GM12878 (cell line): ENCODE measurements at regions not wholly inside any gene's neighbourhood (a gene's known extent, or its start where the extent isn't known, plus 50 kb on each side); places are given as distances from the start of the nearest gene placed in this dataset.

ENCODE experiments used
- ATAC-seq: fragments of 200-7000 bp; cut with Tn5 transposase; 3 replicates; pipeline ENCODE4 v1.9.1; 2020; ENCODE audit warnings: mild to moderate bottlenecking, moderate library complexity
- BruUV-seq: library from RNA; stranded (reverse); fragments of 400-500 nt; replicated peaks from 2 replicates; lab custom pipeline; 2021; lab: Mats Ljungman, UMichigan
- CTCF ChIA-PET: fragments of 300-600 bp; sonication (Branson Sonifier 250); formaldehyde crosslinking; extraction: SDS; loops from one replicate; lab custom pipeline; 2021; ENCODE audit warnings: inconsistent platforms; lab: Yijun Ruan, JAX
- POLR2A ChIA-PET: fragments of 350-600 bp; formaldehyde crosslinking; extraction: SDS; loops from one replicate; lab custom pipeline; 2021; ENCODE audit warnings: inconsistent platforms; lab: Charles Lee
- RAD21 ChIA-PET: fragments of 300-600 bp; sonication (Branson Sonifier 250); formaldehyde crosslinking; loops from one replicate; lab custom pipeline; 2023; ENCODE audit warnings: antibody characterized with exemption; ENCODE audit not compliant: unreplicated experiment; lab: Charles Lee
- SMC1A ChIA-PET: fragments of 300-600 bp; sonication (Branson Sonifier 250); formaldehyde crosslinking; loops from one replicate; lab custom pipeline; 2023; ENCODE audit not compliant: unreplicated experiment, uncharacterized antibody; lab: Charles Lee
- DNase-seq: peaks from one replicate; pipeline ENCODE4 v3.0.0-alpha.2; 2011; ENCODE audit warnings: low read depth, low spot score
- FAIRE-seq: peaks from 3 replicates; lab custom pipeline; 2011; peaks lifted over from hg19 to GRCh38; lab: Jason Lieb, UNC
- H2AFZ ChIP-seq: 2 replicates; pipeline ENCODE4 v1.6.0; 2011; ENCODE audit warnings: low read depth, low read length, control low read depth; ENCODE audit not compliant: control insufficient read depth
- H3K27ac ChIP-seq: 2 replicates; pipeline ENCODE4 v1.5.1; 2011; ENCODE audit warnings: control low read depth; ENCODE audit not compliant: control insufficient read depth, insufficient read depth
- H3K27me3 ChIP-seq, 2 experiments: replicated peaks in 1 of 2; 2 replicates each; pipeline versions ENCODE4 v1.6.0 to v1.6.1; 2011; ENCODE audit warnings: low read length in 1 of 2; ENCODE audit not compliant: control insufficient read depth in 2 of 2, insufficient read depth in 2 of 2
- H3K36me3 ChIP-seq, 2 experiments: 2 replicates each; pipeline ENCODE4 v1.5.1; 2011; ENCODE audit warnings: low read length in 1 of 2; ENCODE audit not compliant: control insufficient read depth in 2 of 2, insufficient read depth in 2 of 2
- H3K4me1 ChIP-seq: 2 replicates; pipeline ENCODE4 v1.6.1; 2011; ENCODE audit warnings: mild to moderate bottlenecking, low read length, moderate library complexity, mixed read lengths; ENCODE audit not compliant: control insufficient read depth, insufficient read depth
- H3K4me2 ChIP-seq: 2 replicates; pipeline ENCODE4 v1.6.0; 2011; ENCODE audit warnings: control low read depth; ENCODE audit not compliant: control insufficient read depth, insufficient read depth
- H3K4me3 ChIP-seq: fragments of 200-600 bp; sonication (generic); 2 replicates; pipeline ENCODE4 v1.5.1; 2016
- H3K79me2 ChIP-seq: 2 replicates; pipeline ENCODE4 v1.6.0; 2011; ENCODE audit warnings: low read length; ENCODE audit not compliant: control insufficient read depth, insufficient read depth
- H3K9ac ChIP-seq: 2 replicates; pipeline ENCODE4 v1.8.0; 2011; ENCODE audit warnings: low read length, control low read depth, mixed read lengths; ENCODE audit not compliant: control insufficient read depth, insufficient read depth
- H3K9me3 ChIP-seq: replicated peaks from 3 replicates; pipeline ENCODE4 v1.5.1; 2011; ENCODE audit warnings: mild to moderate bottlenecking, low read length; ENCODE audit not compliant: control insufficient read depth, insufficient read depth
- H4K20me1 ChIP-seq: 2 replicates; pipeline ENCODE4 v1.6.0; 2011; ENCODE audit not compliant: control insufficient read depth, insufficient read depth
- ATF7 ChIP-seq: fragments of 450-650 bp; IDR thresholded peaks from 2 replicates; pipeline ENCODE4 v1.6.1; 2016; ENCODE audit warnings: low read depth, mild to moderate bottlenecking
- BCL11A ChIP-seq: IDR thresholded peaks from 2 replicates; pipeline ENCODE4 v1.6.1; 2011; ENCODE audit warnings: low read depth, low read length
- EED ChIP-seq: sonication (generic); IDR thresholded peaks from 2 replicates; pipeline ENCODE4 v1.6.1; 2016; ENCODE audit warnings: antibody characterized with exemption, low read depth
- EGR1 ChIP-seq, 2 experiments: IDR thresholded peaks; 1 replicate in 1 of 2; 2 replicates in 1 of 2; pipeline ENCODE4 v1.6.1; 2011 to 2012; ENCODE audit warnings: low read depth in 2 of 2, low read length in 2 of 2, borderline replicate concordance in 1 of 2, mild to moderate bottlenecking in 1 of 2, moderate library complexity in 1 of 2
- ETV6 ChIP-seq, 2 experiments: fragments of 450-650 bp in 1 of 2; IDR thresholded peaks in 1 of 2; conservative IDR thresholded peaks in 1 of 2; 2 replicates each; pipeline ENCODE4 v1.6.1; 2014; ENCODE audit warnings: antibody characterized with exemption in 1 of 2, borderline replicate concordance in 1 of 2, low read depth in 1 of 2, mild to moderate bottlenecking in 1 of 2, moderate library complexity in 1 of 2
- FOS ChIP-seq: IDR thresholded peaks from 3 replicates; pipeline ENCODE4 v1.6.1; 2011; ENCODE audit warnings: borderline replicate concordance; ENCODE audit not compliant: insufficient read length; ENCODE audit errors: extremely low read depth
- HSF1 ChIP-seq: fragments of 150-350 bp; IDR thresholded peaks from 2 replicates; pipeline ENCODE4 v1.6.1; 2014; ENCODE audit warnings: mild to moderate bottlenecking, low read depth, low read length
- IRF3 ChIP-seq: fragments of 450-650 bp; IDR thresholded peaks from 2 replicates; pipeline ENCODE4 v1.6.1; 2014; ENCODE audit warnings: mild to moderate bottlenecking
- MEF2B ChIP-seq: fragments of 450-650 bp; IDR thresholded peaks from 2 replicates; pipeline ENCODE4 v1.6.1; 2018; ENCODE audit warnings: mild to moderate bottlenecking, moderate library complexity; ENCODE audit not compliant: partially characterized antibody, poor library complexity, severe bottlenecking
- NFYB ChIP-seq: IDR thresholded peaks from 2 replicates; pipeline ENCODE4 v1.6.1; 2011; ENCODE audit warnings: low read depth, mild to moderate bottlenecking, low read length, improper control_type of control experiment, moderate library complexity; ENCODE audit not compliant: insufficient read depth
- NKRF ChIP-seq: fragments of 450-650 bp; conservative IDR thresholded peaks from 2 replicates; pipeline ENCODE4 v1.6.1; 2017; ENCODE audit warnings: mild to moderate bottlenecking, moderate library complexity
- SIN3A ChIP-seq: IDR thresholded peaks from 2 replicates; pipeline ENCODE4 v1.6.1; 2012; ENCODE audit warnings: low read depth, low read length, improper control_type of control experiment
- SUZ12 ChIP-seq: fragments of 200-600 bp; sonication (generic); IDR thresholded peaks from one replicate; pipeline ENCODE4 v1.6.1; 2018; ENCODE audit warnings: antibody characterized with exemption, mild to moderate bottlenecking; ENCODE audit not compliant: unreplicated experiment
- TAF1 ChIP-seq: IDR thresholded peaks from 2 replicates; pipeline ENCODE4 v1.6.1; 2011; ENCODE audit warnings: mild to moderate bottlenecking, low read depth, low read length, borderline replicate concordance
- ZBTB11 ChIP-seq: fragments of 450-650 bp; formaldehyde crosslinking; IDR thresholded peaks from 2 replicates; pipeline ENCODE4 v1.5.0; 2022; ENCODE audit warnings: mild to moderate bottlenecking, missing genetic modification characterization
- ZSCAN29 ChIP-seq: fragments of 450-650 bp; IDR thresholded peaks from 2 replicates; pipeline ENCODE4 v1.6.1; 2017; ENCODE audit warnings: mild to moderate bottlenecking, moderate library complexity
- in situ Hi-C: fragments of 300-500 bp; cut with MboI; formaldehyde crosslinking; loops from 9 replicates; pipeline ENCODE4 v1.14.3; 2018; ENCODE audit warnings: mixed read lengths
- intact Hi-C: fragments of 100-400 bp; cut with micrococcal nuclease; formaldehyde crosslinking; loops from one replicate; pipeline ENCODE4 v1.14.2; 2022; ENCODE audit not compliant: unreplicated experiment
- TF ChIP-seq, protein P1 (sequence below): IDR thresholded peaks from 2 replicates; pipeline ENCODE4 v1.6.1; 2012; ENCODE audit warnings: low read depth, low read length, improper control_type of control experiment

DNA sequence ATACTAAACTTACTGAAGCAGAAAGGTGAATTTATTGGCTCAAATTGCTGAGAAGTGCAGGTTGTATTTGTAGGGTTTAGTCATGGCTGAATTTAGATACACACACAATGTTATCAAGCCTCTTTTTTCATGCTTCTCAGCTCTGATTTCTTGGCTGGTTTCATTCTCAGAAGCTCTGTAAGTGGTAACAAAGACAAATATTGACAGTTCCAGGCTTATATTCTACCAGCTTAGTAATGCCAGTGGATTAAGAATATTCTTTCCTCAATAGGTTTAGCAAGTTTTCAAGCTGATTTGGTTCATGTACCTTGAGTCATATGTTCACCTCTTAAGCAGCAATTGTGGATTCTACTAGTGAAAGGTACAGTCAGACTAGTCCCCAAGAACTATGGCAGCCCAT, 52.1 kb upstream of the PKIB start:
- SMC1A ChIA-PET, result interaction anchor here (0.7 kb wide), 1 partner anchor 15 kb away, joined by 3 read pairs; no protein-coding TSS in a partner anchor
- no peak for ATAC-seq
- Histone ChIP-seq H3K79me2 (no peaks in the 10 kb centered on the region), H2AFZ (no peak overlapping the region), H3K9me3 (no peaks in the 10 kb centered on the region), H3K4me3 (no peak overlapping the region), H3K9ac (no peak overlapping the region), H3K27ac (no peak overlapping the region), H3K27me3 (no peaks in the 10 kb centered on the region), H3K4me2 (no peak overlapping the region), H3K36me3 (no peaks in the 10 kb centered on the region)
- BruUV-seq, result no TSS peak
- no peak for DNase-seq
- no peak for FAIRE-seq
- TF ChIP-seq EED (no peak), SUZ12 (no peak), IRF3 (no peak), NFYB (no peak), EGR1 (IDR thresholded peaks at IDR 0.05; ENCODE audit: borderline replicate concordance in 1 of 2, low read depth in 2 of 2, low read length in 2 of 2) (no peak), ETV6 (conservative IDR thresholded peaks at IDR 0.05 in 1 of 2, IDR thresholded peaks at IDR 0.05 in 1 of 2; ENCODE audit: borderline replicate concordance in 1 of 2, low read depth in 1 of 2) (no peak), BCL11A (no peak), ZBTB11 (CRISPR knock-in tag) (no peak), TAF1 (no peak), HSF1 (no peak), FOS (no peak), ZSCAN29 (no peak), MEF2B (no peak), SIN3A (no peak), NKRF (no peak), ATF7 (no peak)
- TF ChIP-seq, protein P1, sequence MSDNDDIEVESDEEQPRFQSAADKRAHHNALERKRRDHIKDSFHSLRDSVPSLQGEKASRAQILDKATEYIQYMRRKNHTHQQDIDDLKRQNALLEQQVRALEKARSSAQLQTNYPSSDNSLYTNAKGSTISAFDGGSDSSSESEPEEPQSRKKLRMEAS, result no peak
- TF ChIP-seq, all 136 proteins: peak for 0
- Histone ChIP-seq H4K20me1 (no peaks in the 10 kb centered on the region), H3K4me1 (no peaks in the 10 kb centered on the region)
- POLR2A ChIA-PET, result no interaction called here
- RAD21 ChIA-PET, result no interaction called here
- intact Hi-C loops (no loop called here), in situ Hi-C loops (no loop called here)
- CTCF ChIA-PET, result interaction anchor here (1.2 to 1.8 kb wide), 2 partner anchors 26 to 28 kb away, joined by 4 to 9 read pairs; no protein-coding TSS in a partner anchor
